GM21515 (cell line): ENCODE measurements at regions not wholly inside any gene's neighbourhood (a gene's known extent, or its start where the extent isn't known, plus 50 kb on each side); places are given as distances from the start of the nearest gene placed in this dataset.

Source experiments
- ATAC-seq: cut with Tn5 transposase; IDR thresholded peaks from one replicate; pipeline ENCODE4 v1.9.1; 2021; ENCODE audit not compliant: unreplicated experiment

DNA sequence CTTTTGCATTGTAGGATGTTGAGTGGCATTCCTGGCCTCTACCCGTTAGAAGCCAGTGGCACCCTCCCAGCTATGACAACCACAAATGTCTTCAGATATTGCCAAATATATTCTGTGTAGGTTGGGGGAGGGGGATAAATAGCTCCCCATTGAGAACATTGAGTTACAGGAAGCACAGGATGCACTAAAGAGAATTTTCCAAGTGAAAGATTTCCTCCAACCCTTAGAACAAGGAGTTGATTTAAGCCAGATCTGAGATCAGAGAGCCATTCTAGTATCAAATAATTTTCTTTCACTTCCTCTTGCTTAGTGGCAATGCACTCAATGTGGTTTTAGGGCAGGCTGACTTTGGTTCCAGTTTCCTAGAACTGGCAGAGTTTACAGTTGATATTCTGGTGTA lies 436.6 kb downstream of the C4orf33 start:
- no peak for ATAC-seq

DNA sequence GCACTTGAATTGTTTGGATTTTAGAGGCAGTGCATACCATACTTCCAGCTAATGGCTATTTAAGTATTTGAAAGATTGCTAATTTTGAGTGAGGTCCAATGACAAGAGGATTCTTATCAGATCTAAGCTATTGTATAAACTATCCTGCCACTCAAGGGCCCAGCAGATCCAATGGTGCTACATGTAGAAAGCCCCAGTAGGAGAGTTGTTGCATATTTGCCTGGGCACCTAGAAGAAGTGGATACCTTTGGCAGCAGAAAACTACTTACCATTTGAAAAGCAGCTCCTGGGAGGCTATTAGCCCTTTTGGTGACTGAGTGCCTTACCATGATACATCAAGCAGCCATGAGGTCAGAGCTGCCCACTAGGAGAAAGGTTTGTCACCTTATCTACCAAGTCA lies 447.3 kb downstream of the C4orf33 start:
- ATAC-seq: no peak

DNA sequence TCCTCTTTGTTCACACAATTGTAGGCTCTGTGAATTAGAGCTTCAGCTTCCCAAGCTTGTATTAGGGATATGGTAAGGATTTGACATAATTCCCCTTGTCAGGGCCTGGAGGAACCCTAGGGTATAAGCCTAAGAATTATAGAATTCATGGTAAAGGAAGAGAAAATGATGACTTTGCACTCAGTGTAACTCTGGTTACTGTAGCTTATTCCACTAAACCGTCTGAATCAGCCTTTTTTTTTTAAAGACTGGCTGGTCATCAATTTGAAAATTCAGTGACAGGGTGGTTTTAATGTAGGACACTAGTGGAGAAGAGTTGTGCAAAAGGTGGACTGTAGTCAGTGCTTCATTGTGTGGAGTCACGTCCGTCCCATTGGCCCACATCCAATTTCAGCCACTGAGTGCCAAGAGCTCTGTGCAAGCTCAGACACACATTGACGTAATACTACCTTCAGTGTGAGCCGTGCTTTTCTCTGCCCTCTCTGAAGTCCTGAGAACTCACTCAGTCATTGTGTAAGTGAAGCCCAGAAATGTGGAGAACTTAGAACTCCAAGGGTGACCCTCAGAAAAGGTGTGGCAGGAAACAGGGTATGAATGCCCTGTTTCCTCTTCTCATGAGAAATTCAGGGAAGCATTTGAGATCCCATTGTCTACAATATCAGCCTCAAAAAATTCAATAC lies 449.8 kb downstream of the C4orf33 start:
- no peak for ATAC-seq

DNA sequence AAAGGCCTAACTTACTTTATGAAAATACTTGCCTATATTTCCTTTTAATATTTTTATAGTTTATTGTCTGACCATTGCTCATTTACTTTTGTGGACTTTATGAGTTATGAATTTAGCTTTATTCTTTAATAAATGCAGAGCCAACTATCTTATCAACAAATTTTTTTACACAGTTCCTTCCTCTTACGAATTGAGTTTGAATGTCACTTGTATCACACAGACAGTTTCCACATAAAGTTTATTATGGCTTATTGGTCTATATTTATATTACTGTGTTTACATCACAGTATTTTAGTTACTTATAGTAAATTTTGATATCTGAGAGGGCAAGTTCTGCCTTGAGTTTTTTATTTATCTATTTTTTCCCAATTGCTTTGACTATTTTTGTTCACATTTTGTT lies 450.6 kb downstream of the C4orf33 start:
- ATAC-seq: no peak

DNA sequence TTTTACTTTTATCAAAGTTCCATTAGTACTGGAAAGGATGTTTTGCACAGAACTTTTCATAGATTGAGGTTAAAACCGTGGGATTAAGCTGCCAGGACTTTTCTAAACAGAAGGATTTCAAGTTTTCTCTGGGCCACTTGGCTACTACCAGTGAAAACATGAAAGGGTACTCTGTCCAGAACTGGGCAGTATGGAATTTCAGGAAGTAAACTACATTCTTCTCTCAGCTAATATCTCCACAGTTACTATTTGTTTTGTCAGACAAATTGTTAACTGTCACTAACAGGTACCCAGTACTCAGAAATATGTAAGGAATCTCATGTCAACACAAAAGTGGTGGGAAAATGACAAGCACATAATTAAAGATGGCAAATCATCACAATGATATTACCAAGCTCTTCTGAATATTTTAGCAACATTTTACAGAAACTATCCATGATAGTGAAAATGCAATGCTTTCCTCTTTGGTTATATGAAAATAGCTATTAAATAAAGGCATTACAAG lies 454.4 kb downstream of the C4orf33 start:
- ATAC-seq: no peak

DNA sequence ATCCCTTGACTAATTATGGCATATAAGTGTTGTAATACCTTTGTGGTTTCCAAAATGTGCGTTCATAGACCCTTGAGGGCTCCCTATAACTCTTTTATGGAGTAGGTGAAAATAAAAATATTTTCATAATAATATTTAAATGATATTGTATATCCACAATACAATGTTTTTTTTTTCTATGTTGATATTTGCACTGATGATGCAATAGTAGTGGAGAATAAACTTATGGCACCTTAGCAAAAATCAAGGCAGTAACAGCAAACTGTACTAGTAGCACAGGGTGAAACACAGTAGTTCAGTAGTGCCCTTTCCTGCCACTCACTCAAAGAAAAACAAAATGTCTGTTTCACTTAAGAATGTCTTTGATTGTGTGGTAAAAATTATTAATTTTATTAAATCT lies 465.3 kb downstream of the C4orf33 start:
- no peak for ATAC-seq

DNA sequence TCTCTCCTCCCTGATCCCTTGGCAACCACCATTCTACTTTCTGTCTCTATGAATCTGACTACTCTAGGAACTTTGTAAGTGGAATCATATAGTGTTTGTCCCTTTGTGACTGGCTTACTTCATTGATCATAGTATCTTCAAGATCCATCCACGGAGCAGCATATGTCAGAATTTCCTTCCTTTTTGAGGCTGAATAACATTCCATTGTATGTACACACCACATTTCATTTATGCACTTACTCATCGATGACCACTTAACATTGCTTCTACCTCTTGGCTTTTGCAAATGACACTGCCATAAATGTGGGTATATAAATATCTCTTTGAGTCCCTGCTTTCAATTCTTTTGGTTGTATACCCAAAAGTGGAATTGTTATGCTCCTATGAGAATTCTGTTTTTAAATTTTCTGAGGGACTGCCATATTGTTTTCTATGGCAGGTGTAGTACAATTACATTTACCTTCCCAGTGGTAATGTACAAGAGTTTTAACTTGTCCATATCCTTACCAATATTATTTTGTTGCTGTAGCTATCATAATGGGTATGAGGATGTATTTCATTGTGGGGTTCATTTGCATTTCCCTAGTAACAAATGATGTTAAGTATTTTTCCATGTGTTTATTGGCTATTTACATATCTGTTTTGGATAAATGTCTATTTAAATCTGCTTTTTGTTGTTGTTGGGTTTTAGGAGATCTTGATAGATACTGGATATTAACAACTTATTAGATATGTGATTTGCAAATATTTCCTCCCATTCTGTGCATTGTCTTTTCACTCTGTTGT lies 466.1 kb downstream of the C4orf33 start:
- no peak for ATAC-seq

DNA sequence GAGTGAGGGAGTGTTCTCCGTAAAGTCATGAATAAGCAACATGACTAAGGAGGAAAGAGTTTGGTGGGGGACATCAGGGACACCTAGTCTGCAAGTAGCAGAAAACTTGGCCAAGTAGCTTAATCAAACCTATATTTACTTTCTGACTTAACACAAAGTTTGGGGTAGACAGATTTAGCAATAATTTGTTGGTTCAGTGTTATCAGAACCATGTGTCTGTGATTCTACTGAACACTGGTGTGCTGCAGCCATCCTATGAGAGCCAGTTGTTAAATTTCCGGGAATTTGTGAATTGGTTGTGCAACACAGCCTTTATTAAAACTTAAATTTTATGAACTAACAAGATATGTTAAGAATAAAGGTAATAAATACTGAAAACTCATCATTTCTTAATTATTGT lies 469.3 kb downstream of the C4orf33 start:
- ATAC-seq: no peak

DNA sequence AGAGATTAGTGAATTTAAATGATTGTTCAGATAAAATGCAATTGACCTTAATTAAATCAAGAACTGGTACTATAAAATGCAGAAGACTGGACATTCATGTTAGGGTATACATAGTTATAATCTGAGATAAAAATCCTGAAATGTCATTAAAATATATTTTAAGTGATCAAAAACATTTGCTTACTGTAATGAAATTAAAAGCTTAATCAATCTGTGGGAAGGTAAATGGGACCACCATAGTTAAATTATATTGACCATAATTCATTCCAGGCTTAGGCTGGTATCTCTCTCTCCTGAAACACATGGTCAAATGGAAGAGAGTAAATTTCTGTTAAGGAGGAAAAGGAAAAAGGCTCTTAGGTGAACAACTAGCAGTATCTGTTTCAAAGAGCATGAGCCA lies 474.4 kb downstream of the C4orf33 start:
- ATAC-seq: no peak

DNA sequence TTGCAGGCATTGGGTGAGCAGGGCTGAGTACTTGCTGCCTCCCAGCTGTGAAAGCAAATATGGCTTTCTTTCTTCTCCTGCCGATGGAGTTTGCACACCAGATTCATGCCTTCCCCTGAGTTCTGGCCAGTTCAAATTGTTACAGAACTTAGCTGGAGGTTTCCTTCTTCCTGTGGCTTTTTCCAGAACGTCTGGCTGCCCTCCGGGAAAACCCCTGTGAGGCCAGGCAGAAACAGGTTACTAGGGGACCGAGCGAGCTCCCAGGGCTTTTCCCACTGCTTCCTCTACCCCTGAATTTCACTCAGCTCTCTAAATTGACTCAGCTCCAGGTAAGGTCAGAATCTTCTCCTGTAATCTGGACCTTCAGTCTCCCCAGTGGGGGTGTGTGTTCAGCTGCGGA lies 482.4 kb downstream of the C4orf33 start:
- ATAC-seq: no peak

DNA sequence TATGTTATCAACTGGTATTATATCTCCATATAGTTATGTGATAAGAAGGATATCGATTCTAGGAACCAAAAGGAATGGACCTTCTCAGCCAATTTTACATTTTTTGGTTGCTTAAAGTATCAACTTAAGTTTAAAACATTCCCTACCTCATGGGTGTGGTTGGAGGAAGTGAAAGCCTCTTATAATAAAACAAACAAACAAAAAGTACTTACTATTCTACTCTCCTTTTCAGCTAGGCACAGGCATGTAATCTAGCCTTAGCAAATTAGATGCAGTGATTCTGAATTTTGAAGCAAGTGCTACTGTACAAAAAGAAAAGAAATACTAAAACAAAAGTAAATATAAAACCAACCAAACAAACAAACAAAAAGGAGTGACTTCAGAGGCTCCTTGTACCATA lies 485.4 kb downstream of the C4orf33 start:
- ATAC-seq: no peak

DNA sequence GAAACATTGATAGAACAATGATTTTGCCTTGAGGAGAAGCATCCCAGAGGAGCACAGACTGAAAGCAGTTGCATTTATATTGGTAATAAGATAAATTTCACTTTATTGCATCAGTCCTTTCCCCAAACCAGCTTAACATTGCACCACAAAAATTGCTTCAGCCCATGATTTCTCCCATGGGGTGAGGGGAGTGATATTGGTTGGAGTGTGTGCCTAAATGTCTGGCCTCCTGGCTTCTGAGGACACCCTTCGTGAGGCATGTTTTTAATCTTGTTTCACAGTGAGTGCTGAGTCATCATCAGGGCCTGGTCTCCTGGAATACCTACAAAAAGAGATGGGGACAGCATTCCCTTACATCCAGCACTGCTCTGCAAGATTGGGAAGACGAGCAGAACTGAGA lies 487.9 kb downstream of the C4orf33 start:
- no peak for ATAC-seq

DNA sequence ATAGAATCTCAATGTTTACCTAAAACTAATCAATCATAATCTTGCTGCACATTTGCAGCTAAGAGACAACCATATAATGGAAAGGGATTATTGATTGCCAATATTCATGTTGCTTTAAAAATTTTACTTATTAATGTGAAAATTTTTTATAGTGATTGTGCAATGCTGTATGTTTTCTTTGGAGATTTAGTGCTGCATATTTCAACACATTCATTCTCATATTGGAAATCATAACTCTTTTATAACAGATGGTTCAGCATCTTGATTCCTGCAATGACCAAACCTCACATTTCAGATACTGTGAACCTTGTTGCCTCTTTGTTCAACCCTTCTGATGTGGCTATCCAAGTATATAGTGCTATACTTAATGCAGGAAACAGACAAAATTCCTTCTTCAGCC lies 502.6 kb downstream of the C4orf33 start:
- no peak for ATAC-seq

DNA sequence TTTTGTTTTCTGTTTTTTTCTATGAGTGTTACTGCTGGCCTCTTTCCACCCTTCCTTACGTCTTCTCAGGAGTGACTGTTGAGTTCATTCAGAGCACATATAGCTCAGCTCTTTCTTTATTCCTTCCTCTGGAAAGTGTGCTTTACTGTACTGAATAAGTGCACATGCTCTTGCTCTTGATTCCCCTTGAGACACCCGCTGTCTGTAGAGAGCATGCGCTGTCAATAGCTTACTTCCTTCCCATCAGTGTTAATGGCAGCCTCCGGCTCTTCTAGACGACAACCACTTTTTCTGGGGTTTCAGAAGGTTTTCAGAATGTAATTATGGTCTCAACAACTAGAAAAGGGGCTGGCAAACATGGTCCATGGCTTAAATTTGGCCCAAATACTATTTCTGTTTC lies 504.9 kb downstream of the C4orf33 start:
- no peak for ATAC-seq

DNA sequence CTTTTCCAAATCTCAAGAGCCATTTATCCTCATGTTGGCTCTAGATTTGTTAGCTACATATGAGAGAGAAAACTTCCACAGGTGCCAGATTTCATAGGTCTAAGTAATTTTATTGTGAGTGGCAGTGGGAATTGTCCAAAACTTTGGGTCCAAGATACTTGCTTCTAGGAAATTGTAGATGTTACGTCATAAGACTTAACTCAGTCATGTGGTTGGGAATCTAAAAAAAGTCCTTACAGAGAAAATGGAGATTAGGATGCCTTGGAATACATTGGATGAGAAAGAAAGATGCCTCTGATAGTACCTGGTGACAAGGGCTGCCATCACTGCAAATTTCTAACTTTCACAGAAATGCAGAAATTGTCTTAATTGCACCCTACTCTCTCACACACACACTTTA lies 506.5 kb downstream of the C4orf33 start:
- no peak for ATAC-seq

DNA sequence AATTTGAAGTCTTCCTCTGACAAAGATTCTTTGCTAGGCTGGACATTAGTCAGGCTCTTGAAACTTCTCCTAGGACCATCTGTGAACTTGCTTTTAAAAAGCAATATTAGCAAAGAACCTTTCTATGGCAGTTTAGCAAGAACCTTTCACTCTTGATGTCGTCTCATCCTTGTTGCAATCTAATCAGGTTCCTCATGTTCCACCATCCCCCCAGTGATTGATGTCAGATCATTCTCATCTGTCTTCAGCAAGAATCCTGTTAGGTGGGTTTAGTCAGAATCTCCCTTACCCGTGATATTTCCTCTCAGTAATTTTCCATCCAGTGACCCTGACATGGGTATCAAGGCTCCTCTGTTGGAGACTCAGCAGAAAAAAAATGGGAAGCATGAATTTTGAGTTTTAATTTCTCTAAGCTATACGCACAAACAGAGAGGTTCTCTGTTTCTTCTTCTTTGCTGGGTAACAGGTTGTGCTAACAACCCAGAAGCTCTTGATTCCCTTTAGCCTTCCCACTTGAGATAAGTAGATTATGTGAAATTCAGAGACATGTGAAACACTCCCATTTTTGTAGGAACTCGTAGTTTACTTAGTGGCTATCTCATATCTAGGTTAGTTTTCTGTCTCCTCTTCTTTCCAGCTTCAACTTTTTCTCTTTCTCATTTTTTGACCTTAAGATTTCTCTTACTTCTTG lies 507.4 kb downstream of the C4orf33 start:
- ATAC-seq: no peak

DNA sequence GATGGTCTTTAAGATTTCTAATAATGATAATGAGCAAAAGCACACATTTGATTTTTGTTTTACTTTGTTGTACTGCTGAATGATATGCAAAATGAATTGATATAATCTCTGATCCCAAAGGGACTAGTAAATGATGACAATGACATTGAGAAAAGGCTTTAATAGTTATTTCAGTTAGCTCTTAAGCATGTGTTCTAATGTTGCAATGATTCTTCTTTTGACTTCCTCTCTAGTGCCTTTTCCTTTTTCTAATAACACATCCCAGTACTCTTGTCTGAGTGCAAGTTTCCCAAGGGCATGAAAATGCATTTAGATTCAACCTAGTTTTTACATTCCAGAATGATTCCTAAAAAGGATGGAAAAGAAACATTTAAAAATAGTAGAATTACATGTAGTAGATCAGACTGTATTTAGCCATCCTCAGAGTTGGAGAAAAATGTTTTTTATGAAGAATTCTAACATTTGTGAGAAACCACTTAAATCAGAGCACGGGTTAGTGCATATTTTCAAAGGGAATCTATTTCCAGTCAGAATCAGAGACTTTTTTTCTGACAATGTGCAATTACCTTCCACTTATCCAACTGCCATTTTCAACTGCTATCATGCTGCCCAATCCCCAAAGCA lies 508.8 kb downstream of the C4orf33 start:
- no peak for ATAC-seq

DNA sequence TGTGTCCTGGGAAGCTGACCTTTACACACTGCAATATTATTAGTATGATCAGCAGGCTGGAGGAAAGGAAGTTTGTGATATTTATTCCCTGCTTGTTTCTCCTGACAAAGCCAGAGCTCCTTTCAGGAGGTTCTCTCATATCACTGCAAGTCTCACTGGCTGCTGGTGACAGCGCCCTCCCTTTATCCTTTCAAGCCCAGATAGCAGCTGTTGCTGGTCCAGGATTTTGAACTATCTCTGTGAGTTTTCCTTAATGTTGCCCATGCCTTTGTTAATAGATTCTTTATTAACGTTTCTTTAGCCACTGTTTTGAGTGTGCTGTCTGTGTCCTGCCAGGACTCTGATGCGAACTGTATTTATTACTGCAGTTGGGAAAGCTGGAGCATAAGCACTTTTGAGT lies 518.7 kb downstream of the C4orf33 start:
- ATAC-seq: no peak

DNA sequence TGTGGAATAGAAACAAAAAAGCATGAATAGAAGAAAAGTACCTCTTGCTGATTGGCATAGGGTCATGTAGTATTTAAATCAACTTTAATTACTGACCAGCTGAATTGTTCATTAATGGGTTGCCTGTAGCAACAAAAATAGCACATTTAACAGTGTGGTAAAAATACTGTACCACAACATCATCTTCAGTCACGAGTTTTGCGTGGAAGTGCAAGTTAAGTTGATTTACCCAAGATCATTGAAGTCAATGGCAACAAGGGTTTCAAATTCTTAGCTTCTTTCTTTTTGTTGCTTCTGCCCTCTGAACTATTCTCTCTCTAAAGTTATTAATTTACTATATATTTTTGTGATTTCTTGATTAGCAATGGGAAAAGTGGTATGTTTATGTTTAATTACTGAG lies 526.6 kb downstream of the C4orf33 start:
- ATAC-seq: no peak

DNA sequence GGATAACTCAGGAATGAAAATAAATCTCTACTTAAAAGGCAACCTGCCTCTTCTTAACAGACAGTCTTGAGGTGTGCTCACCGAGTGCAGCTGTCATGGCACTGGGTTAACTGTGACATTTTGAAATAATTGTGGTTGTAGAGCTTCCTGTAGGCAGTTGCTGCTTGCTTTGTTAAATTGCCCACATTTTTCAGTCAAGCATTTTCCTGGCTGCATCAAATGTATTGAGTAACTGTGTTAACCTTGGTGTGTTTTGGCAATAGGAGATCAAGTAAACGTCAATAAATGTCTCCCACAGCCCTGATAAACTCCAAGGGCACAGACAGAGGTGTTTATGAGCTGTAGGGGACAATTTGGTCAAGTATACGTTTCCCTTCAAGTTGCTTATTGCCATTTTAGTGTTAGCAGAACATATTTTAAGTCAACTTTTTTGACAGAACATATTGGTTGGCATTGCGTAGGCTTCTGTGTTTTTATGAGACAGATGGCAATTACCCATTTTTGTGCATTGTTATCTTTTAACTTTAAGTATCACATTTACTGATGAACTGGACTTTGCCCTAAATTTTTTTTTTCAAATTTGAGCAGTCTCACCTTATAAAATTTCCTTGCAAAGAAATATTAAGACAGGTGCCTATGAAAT lies 527.4 kb downstream of the C4orf33 start:
- no peak for ATAC-seq

DNA sequence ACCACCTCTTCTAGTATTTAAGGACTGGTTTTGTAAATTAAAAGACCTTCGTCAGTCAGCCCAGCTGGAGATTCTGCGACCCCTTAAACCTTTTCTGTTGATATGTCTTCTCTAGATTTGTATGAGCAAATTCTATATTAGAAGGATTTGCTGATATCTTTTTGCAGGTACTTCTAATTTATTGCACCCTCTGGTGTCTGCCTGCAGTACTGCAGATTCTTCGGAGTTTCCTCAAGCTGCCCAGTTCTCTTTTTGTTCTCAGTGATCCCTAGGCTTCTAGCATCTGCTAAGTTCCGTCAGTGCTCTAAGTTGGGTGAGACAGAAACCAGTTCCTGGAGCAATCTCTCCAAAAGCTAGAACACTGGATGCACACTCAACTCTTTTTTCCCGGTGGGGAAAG lies 545.2 kb downstream of the C4orf33 start:
- ATAC-seq: peak; percentile 87
